BE2C (cell line): ENCODE measurements at regions not wholly inside any gene's neighbourhood (a gene's known extent, or its start where the extent isn't known, plus 50 kb on each side); places are given as distances from the start of the nearest gene placed in this dataset.
"Not testable (repeated sequence)": the region's sequence is repeated elsewhere in the genome, so short reads cannot be mapped to it uniquely, and the experiment has no call there.

Experiments
- DNase-seq: peaks from one replicate; pipeline ENCODE4 v3.0.0-alpha.2; 2020
- H3K27me3 ChIP-seq: fragments of 250-450 bp; sonication (Bioruptor Pico); 2 replicates; pipeline ENCODE4 v1.5.1; 2020; ENCODE audit warnings: mild to moderate bottlenecking
- H3K36me3 ChIP-seq: fragments of 250-450 bp; sonication (Bioruptor Pico); 2 replicates; pipeline ENCODE4 v1.5.1; 2020; ENCODE audit warnings: mild to moderate bottlenecking
- H3K4me1 ChIP-seq: fragments of 250-450 bp; sonication (Bioruptor Pico); 2 replicates; pipeline ENCODE4 v1.5.1; 2020
- H3K4me3 ChIP-seq: 2 replicates; pipeline ENCODE4 v1.5.1; 2011; ENCODE audit warnings: low read depth, low read length
- H3K9me3 ChIP-seq: fragments of 250-450 bp; sonication (Bioruptor Pico); 2 replicates; pipeline ENCODE4 v1.5.1; 2020
- TF ChIP-seq, protein P1 (sequence below): IDR thresholded peaks from 2 replicates; pipeline ENCODE4 v1.5.1; 2012; ENCODE audit warnings: mild to moderate bottlenecking, low read depth, low read length

DNA sequence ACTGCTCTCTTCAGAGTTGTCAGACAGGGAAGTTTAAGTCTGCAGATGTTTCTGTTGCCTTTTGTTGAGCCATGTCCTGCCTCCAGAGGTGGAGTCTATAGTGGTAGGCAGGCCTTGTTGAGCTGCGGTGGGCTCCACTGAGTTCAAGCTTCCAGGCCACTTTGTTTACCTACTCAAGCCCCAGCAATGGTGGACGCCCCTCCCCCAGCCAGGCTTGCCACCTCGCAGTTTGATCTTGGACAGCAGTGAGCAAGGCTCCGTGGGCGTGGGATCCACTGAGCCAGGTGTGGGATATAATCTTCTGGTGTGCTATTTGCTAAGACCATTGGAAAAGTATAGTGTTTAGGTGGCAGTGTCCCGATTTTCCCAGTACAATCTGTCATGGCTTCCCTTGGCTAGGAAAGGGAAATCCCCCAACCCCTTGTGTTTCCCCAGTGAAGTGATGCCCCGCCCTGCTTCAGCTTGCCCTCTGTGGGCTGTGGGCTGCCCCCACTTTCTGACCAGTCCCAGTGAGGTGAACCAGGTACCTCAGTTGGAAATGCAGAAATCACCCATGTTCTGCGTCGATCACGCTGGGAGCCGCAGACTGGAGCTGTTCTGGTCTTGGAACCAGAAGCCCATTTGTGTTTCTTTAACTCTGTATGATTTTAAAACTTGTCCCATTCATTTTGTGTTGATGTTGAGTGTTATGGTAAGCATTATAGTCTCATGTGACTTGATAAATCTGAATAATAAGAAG lies 89.2 kb upstream of the CALCR start:
- no peaks in the 10 kb centered on the region for H3K4me1 ChIP-seq
- H3K36me3 ChIP-seq, result no peaks in the 10 kb centered on the region
- no peak for DNase-seq
- H3K9me3 ChIP-seq, result no peaks in the 10 kb centered on the region
- no peaks in the 10 kb centered on the region for H3K27me3 ChIP-seq
- TF ChIP-seq, protein P1, sequence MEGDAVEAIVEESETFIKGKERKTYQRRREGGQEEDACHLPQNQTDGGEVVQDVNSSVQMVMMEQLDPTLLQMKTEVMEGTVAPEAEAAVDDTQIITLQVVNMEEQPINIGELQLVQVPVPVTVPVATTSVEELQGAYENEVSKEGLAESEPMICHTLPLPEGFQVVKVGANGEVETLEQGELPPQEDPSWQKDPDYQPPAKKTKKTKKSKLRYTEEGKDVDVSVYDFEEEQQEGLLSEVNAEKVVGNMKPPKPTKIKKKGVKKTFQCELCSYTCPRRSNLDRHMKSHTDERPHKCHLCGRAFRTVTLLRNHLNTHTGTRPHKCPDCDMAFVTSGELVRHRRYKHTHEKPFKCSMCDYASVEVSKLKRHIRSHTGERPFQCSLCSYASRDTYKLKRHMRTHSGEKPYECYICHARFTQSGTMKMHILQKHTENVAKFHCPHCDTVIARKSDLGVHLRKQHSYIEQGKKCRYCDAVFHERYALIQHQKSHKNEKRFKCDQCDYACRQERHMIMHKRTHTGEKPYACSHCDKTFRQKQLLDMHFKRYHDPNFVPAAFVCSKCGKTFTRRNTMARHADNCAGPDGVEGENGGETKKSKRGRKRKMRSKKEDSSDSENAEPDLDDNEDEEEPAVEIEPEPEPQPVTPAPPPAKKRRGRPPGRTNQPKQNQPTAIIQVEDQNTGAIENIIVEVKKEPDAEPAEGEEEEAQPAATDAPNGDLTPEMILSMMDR, result no peak
- no peak overlapping the region for H3K4me3 ChIP-seq

DNA sequence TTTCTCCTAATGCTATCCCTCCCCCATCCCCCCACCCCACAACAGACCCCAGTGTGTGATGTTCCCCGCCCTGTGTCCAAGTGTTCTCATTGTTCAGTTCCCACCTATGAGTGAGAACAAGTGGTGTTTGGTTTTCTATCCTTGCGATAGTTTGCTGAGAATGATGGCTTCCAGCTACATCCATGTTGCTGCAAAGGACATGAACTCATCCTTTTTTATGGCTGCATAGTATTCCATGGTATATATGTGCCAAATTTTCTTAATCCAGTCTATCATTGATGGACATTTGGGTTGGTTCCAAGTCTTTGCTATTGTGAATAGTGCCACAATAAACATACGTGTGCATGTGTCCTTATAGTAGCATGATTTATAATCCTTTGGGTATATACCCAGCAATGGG lies 83.6 kb upstream of the CALCR start:
- H3K36me3 ChIP-seq, H3K4me3 ChIP-seq, H3K27me3 ChIP-seq, H3K4me1 ChIP-seq, H3K9me3 ChIP-seq, DNase-seq: not testable (repeated sequence)

DNA sequence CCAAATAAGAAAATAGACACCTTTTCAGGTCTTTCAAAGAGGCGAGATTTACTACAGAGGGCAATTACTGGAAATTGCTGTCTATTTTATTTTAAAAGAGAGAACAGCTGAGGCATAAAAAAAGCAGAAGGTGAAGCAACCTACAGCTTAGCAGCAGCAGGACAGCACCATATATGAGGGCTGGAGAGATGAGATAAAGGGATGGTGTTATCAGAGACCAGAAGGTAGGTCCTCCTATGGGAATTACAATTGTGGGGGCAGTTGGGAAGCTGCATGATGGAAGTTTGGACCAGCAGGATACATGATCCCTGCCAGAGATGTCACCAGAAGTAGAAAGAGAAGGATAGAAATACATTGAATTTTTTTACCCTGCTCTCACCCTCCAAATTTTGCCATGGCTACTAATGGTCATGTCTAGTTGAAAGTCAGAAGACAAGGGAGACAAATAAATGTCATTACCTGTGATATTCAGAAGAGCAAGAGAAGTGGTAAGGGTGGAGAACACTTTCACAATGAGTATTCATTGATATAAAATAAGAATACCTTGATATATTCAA lies 77.2 kb upstream of the CALCR start:
- Histone ChIP-seq H3K4me3 (no peak overlapping the region), H3K9me3 (no peaks in the 10 kb centered on the region), H3K36me3 (no peaks in the 10 kb centered on the region), H3K4me1 (no peaks in the 10 kb centered on the region), H3K27me3 (no peaks in the 10 kb centered on the region)
- no peak for DNase-seq
- TF ChIP-seq, protein P1, result no peak

DNA sequence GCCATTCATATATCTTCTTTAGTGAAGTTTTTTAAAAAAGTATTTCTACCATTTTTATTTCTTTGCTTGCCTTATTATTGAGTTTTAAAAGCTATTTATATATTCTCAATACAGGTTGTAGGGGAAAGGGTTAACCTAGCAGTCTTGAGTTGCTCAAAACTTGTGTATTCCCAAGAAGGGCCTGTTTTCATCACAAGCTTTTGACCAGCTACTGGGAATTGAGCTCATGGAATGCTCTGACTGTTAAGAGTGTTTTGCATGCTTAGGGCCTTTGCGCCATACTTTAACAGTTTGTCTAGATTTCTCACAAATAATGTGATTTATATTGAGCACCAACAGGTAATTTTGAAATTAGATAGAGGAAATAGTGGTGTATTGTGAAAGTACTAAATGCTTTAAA lies 72.0 kb upstream of the CALCR start:
- H3K27me3 ChIP-seq, result no peaks in the 10 kb centered on the region
- H3K36me3 ChIP-seq, result no peaks in the 10 kb centered on the region
- TF ChIP-seq, protein P1, result no peak
- no peaks in the 10 kb centered on the region for H3K4me1 ChIP-seq
- H3K9me3 ChIP-seq, result no peaks in the 10 kb centered on the region
- DNase-seq, result no peak
- no peak overlapping the region for H3K4me3 ChIP-seq

DNA sequence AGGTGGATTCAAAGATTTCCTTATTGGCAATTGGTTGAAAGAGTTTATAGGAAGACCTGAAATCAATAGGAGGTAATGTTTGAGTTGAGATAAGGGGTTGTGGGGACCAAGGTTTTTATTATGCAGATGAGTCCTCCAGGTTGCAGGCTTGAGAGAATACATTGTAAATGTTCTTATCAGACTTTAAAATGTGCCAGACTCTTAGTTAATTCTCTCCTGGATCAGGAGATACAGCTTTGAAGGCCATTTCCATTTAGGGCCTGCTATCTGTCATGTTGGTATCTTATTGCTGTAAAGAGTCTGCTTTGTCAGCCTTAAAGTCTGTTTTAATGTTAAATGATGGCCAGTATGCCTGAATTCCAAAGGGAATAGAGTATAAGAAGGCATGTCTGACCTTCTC lies 61.8 kb upstream of the CALCR start:
- DNase-seq, result no peak
- H3K36me3 ChIP-seq, result no peaks in the 10 kb centered on the region
- H3K4me3 ChIP-seq, result no peak overlapping the region
- H3K9me3 ChIP-seq, result no peaks in the 10 kb centered on the region
- H3K27me3 ChIP-seq, result no peaks in the 10 kb centered on the region
- TF ChIP-seq, protein P1, result no peak
- H3K4me1 ChIP-seq, result no peaks in the 10 kb centered on the region

DNA sequence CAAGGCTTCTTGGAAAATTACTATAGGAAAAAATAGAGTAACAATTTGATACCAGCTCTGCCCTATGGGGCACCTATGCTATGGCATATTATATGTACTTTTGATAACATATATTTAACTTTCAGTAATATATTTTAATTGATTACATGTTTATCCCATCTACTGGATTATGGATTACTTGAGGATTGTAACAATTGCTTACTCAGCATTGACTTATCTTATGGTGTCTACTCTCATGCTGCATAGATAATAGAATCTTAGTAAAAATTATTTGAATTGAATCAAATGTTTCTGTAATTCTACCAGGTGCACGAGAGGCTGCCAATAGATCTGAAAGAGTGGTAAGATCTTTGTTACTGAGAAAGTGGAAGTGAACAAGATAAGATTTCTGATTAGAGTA lies 57.8 kb upstream of the CALCR start:
- Histone ChIP-seq H3K4me1 (no peaks in the 10 kb centered on the region), H3K27me3 (no peaks in the 10 kb centered on the region), H3K9me3 (no peaks in the 10 kb centered on the region), H3K4me3 (no peak overlapping the region), H3K36me3 (no peaks in the 10 kb centered on the region)
- no peak for DNase-seq
- TF ChIP-seq, protein P1, result no peak
